ENCODE measurements at regions not wholly inside any gene's neighbourhood (a gene's known extent, or its start where the extent isn't known, plus 50 kb on each side); places are given as distances from the start of the nearest gene placed in this dataset.
"Not testable (repeated sequence)": the region's sequence is repeated elsewhere in the genome, so short reads cannot be mapped to it uniquely, and the experiment has no call there.

DNA sequence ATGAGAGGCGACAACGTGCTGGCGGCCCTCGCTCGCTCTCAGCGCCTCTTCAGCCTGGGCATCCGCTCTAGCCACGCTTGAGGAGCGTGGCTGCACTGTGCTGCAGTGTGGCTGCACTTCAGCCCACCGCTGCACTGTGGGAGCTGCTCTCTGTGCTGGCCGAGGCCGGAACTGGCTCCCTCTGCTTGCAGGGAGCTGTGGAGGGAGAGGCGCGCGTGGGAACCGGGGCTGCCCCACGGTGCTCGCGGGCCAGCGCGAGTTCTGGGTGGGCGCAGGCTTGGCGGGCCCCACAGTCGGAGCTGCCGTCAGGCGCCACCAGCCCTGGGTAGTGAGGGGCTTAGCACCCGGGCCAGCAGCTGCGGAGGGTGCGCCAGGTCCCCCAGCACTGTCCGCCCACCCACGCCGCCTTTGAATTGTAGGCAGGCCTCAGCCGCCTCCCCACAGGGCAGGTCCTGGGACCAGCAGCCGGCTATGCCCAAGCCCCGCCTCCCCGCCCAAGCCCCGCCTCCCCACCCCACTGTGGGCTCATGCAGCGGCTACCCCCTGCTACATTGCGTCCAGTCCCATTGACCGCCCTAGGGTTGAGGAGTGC is 974.2 kb downstream of the FSCB start:
- DNase-seq: no peak

DNA sequence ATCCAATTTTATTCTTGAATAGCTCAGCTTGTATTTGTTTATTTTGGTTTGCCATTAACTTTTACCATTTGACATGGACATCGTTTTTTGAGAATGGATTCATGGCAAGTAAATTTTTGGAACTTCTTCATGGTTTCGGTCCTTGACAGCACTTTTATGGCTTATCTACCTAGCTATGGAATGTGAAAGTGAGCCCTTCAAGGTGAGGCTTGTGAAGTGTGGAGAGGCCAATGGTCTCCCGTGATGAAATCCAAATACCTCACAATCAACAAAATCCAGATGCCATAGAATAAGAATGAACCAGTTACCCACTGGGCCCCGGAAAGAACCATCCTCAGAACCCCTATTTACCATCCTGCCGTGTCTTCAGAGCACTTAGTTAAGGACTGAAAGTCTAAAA is 978.8 kb downstream of the FSCB start:
- DNase-seq: no peak

DNA sequence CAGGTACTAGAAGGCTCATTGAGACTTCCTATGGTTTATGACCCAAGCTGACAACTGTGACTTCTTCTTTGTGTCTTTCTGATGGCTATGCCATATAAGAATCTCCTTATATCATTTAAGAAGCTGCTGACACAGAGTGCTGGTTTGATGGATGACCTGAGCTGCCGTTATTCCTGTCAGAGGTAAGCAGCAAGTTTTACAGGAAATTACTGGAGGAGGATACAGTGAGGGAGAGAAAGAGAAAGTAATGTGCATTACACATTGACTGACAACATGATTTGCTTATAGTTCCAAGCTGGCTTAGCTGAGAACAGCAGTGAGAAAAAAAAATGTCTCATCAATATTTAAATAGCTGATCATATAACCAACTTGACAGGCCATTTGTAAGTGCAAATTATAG is 981.4 kb downstream of the FSCB start:
- no peak for DNase-seq

DNA sequence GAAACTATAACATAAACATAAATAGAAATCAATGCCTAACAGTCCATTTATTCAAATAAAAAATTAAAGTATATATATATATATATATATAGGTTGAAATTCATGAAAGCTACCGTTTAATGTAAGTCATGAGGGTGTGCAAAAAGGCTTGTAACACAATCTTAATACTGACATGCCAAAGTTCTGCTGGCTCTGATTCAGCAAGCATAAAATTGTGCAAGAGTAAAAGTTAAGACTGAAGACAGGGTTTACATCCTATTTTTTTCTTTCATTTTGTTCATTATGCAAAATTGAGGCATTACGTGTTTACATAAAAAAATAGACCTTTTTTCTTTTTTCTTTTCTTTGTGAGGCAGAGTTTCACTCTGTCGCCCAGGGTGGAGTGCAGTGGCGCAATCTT is 984.2 kb downstream of the FSCB start:
- DNase-seq: no peak

DNA sequence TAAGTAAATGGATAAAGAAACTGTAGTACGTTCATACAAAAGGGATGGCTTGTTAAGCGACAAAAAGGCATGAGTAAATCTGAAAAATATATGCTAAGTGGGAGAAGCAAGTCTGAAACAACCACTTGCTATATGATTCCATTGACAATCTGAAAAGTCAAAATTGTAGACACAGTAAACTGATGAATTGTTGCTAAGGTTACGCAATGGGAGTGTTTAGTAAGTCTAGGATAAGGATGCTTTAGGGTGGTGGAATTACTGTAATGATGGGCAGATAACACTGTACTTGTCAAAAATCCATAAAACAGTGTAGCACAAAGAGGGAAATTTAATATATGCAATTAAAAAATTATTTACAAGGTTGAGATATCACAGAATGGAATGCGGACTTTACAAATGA is 984.9 kb downstream of the FSCB start:
- no peak for DNase-seq

DNA sequence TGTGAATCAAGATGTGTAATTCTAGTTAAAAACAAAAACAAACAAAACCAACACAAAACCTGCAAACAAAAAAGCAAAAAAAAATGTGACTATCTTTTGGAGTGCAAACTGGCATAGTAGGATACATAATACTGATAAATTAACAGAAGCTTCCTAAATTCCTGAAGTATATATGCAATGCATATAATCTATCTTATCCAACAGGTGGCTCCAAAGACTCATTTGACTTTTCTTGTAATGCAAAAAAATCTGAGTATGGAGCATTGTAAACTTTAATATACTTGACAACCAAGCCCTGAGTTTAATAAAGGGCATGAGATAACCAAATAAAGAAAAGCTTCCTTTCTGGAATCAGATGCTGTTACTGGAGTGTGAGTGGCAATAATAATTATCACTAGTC is 1003.6 kb downstream of the FSCB start:
- no peak for DNase-seq

DNA sequence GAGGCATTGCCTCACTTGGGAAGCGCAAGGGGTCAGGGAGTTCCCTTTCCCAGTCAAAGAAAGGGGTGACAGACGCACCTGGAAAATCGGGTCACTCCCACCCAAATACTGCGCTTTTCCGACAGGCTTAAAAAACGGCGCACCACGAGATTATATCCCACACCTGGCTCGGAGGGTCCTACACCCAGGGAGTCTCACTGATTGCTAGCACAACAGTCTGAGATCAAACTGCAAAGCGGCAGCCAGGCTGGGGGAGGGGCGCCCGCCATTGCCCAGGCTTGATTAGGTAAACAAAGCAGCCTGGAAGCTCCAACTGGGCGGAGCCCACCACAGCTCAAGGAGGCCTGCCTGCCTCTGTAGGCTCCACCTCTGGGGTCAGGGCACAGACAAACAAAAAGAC is 1014.7 kb downstream of the FSCB start:
- not testable (repeated sequence) for DNase-seq

DNA sequence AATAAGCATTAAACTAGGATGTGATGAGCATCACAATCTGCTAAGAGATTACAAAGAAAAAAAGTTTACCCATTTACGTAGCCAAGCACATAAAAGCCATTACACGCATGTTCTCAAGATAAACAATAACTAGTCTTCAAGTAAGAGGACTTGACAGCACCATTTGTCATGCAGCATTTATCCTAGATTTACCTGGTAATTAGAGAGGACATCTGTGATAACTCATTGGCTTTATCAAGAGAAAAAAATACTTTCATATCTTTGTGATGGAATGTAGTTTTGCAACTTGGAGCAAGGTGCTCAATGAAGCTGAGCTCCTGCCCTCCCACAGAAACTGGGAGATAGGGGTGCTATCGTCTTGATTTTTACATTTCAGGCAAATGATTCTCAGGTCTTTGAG is 1023.7 kb downstream of the FSCB start:
- DNase-seq: no peak

DNA sequence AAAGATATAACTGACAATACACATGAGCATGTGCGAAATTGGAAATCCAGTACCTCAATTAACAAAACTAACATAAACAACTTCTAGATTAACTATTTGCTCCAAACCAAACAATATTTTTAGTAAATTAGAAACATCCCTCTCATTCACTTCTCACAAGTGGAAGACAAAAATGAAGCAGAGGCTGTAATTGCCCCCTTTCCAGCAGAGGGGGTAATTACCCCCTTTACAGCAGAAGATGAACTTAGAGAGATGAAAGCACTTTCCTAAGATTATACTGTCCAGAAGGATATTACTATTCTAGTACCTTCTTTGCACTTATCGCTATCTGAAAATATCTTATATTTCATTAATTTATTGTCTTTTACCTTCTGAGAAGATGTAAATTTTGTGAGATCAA is 1025.2 kb downstream of the FSCB start:
- no peak for DNase-seq

DNA sequence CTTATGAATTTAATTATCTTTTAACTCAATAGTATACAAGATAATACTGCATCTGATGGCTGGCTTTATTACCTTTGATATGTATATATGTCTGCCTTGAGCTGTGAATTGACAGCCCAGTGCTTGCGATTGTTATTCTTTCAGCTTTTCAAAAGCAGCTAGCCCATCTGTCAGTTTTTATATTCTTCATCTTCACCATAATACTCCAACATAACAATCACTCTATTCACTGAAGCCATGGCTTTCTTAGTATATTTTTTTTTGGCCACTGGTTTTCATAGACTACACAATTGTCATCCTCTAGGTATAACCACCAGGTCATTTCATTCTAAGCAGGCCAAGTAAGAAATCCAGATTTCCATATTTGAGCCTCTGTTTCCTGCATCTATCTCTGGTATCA is 1026.1 kb downstream of the FSCB start:
- DNase-seq: no peak

DNA sequence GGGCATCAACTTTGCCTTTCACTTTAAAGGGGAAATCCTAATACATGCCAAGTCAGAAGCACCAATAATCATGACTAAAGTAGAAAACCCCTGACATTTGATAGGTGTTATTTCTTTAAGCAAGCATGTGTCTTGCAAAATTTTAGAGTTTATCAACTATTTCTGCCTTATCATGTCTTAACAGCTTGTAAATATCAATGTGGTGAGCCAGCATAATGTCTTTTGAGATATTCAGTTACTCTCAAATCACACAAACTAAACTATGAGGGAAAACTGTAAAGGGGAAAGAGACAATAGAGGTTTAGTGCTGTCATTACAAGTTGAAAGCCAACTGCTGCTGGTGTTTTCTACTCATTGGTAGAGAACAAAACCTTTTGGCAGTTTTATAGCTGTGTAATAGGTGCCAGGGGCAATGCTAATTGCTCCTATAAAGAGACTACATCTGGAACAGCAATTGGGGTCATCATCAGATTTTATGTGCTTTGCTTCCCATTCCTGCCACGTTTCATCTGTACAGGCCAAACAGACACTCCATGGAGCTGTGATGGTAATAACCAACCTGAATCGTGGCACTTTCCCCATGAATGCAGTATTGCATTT is 1027.4 kb downstream of the FSCB start:
- no peak for DNase-seq

DNA sequence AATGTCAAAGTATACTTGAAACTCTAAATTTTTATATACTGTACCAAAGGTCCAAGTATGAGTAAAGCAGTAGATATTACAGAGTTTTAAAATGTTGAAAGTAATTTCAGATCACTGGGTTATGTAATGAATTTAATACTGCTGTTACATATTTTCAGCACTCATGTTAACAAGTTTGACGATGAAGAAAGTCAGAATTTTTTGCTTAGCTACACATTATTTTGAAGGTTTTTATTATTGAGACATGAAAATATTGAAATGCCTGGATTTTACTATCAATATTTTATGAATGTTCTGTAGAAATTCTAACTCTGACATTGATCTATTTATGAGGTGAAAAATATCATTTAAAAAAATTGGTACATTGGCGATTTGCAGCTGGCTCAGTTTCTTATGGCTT is 1030.3 kb downstream of the FSCB start:
- no peak for DNase-seq

DNA sequence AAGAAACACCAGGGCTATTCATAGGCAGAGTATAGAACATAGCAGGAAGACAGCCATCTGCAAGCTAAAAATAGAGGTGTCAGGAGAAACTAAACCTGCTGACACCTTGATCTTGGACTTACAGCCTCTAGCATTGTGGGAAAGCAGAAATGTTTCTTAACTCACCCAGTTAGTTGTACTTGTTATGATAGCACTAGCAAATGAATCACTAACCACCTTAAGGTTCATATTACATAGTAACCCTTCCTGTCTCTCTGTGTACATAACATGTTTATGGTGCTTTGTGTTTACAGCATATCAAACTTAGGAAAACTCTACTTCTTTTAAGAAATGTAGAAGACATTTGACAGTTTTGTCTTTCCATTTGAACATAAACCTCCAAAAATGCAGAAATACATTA is 1031.3 kb downstream of the FSCB start:
- no peak for DNase-seq

DNA sequence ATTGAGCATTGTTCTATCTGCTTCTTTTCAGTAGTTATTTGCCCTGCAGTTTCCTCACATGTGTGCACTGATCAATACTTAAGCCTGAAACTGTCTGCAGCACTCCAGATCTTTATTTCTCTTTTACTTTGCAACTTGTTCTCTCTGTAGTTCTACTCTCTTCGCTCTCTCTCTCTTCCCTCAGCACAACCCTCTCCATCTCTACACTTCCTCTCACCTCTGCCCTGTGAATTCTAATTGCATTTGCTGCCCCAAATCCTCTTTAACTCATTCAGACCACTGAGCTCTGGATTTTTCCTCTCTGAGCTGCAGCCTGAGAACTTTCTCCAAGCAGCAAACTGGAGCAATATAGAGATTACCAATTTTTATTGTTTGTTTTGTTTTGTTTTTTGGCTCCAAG is 1035.5 kb downstream of the FSCB start:
- no peak for DNase-seq

DNA sequence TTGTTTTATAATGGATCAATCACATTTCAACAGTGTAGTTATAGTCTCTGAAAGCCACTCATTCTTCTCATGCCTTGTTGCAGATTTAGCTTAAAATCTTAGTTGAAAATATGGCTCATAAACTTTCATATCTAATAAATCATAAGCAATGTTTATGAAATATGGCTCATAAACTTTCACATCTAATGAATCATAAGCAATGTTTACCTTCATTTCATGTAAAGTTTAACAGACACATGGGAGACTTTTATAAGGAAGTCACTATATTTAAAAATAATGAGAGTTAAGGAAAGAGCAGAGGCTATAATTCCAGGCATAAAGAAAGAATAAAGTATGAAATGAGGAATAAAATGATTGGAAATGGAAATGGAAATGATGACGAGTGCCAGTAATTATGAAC is 1042.1 kb downstream of the FSCB start:
- DNase-seq: no peak

DNA sequence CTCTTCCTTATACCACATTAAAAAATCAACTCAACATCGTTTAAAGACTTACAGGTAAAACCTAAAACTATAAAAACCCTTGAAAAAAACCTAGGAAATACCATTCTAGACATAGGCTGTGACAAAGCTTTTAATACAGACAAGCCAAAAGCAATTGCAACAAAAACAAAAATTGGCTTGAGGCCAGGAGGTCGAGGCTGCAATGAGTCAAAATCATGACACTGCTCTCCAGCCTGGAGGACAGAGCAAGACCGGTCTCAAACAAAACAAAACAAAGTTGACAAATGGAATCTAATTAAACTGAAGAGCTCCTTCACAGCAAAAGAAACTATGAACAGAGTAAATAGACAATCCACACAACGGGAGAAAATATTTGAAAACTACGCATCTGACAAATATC is 1057.8 kb downstream of the FSCB start:
- DNase-seq: no peak

DNA sequence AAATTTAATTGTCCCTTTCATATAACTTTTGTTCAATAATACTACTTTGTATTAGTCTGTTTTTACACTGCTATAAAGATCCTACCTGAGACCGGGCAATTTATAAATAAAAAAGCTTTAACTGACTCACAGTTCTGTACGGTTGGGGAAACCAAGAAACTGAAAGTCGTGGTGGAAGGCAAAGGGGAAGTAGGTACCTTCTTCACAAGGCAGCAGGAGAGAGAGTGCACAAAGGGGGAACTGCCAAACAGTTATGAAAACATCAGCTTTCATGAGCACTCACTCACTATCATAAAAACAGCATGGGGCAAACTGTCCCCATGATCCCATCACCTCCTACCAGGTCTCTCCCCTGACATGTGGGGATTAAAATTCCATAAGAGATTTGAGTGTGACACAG is 1069.0 kb downstream of the FSCB start:
- peak in 1 of 3 donors; percentile 3 for DNase-seq

DNA sequence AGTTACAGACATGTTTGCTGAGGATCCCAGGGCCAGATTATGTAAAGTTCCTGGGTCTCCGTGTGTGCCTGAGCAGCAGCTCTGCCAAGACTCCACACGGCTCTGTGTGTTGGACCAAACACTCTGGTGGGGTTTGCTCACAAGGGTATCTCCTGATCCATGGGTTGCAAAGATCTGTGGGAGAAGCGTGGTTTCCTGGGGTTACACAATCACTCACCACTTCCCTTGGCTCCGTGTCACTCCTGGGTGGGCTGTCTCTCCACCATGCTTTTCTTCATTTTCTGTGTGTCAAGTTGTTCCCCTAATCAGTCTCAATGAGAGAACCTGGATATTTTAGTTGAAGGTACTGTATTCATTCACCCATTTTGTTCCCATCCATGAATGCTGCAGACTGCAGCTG is 1088.8 kb downstream of the FSCB start:
- peak; percentile 12 to 22 (median 16) for DNase-seq

DNA sequence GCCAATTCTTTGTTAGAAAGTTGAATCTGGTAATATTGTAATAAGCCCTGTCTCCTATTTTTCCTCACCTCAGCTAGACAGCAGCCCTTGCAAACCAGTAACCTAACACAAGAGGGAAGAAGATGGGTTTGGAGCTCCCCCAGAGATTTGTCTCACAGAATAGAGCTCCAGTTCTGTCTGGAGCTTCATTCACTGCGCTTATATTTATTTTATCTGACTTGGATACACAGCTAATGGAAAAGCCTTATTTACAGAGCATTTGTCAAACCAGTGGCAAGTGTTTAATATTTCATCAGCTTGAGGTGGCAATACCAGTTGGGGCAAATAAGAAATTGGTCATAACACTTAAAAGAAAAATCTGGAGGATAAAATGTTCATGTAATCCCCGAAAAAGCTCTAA is 1094.0 kb downstream of the FSCB start:
- no peak for DNase-seq

DNA sequence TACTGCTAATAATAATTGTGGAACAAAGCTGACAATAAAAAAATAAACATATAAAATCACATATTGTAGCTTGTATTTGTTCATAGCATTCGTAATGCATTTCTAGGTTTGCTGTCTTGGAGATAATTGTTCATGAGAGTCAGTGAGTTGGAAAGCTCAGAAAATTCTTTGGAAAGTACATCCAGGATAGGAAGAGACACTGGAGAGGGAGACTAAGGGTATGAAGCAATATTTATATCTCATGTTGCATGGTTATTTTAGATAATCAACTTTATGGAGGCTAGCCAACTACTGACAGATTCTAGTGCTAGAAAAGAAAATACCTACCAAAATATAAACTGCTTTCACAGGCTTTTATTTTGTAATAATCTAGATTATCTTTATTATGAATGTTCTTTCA is 1095.2 kb downstream of the FSCB start:
- DNase-seq: no peak

DNA sequence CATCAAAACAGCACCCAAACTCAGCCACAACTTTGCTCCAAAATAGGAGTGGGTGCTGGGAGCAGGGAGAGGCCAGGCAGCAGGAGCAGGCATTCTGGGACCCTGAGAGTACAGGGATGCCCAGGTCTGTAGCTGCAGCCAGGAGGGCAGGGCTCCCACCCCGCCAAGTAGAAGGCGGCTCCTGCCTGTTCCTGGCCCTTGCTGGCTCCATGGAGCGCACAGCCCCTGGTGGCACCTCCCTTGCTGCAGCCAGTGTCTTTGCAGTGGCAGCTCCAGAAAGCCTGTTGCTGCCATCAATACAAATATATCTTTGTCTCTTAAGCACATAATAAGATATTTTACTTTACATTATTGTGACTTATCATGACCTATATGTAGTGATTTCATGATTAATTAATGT is 1096.5 kb downstream of the FSCB start:
- no peak for DNase-seq

DNA sequence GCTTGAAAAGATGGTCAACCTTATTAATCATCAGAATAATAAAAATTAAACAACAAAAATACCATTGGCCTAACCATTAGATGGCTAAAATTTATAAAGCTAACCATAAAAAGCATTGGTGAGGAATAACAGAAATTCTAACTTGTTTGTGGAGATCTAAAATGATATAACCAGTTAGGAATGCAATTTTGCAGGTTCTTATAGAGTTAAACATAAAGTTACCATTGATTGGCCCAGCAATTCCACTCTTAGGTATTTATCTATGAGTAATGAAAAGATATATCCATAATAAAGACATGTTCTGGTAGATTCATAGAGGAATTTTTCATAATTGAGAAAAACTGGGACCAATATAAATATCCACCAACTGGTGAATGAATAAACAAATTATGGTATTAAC is 1098.6 kb downstream of the FSCB start:
- no peak for DNase-seq

DNA sequence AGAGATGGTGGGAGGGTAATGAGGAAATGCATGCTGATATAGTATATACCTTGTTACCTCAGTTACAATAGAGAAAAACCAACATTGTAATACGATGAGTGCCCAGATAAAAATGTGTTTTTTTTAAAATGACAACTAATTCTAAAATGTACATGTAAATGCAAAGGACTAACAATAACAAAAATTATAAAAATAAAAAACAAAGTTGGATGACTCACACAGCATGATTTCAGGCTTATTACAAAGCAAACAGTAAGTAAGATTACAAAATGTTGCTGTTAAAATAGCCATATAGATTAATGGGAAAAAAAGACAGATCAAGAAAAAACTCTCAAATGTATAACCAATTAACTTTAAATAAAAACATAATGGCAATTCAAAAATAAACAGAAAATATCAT is 1099.4 kb downstream of the FSCB start:
- DNase-seq: no peak

DNA sequence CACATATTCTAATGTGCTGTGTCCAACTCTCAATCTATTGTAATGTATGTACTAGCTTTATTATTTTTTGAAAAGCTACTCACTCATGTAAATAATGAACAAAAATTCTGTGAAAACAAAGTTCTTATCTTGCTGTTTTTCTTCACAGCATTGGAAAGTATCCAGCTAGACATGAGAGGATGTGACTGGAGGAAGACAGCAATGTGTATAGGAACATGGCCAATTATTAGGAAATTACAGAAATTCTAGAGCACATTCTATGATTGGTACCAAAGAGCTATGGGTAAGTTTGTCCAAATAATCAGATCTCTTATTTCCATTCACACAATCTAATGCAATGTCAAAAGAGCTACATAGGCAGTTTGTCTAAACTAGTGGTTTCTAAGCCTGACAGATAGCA is 1100.2 kb downstream of the FSCB start:
- no peak for DNase-seq

DNA sequence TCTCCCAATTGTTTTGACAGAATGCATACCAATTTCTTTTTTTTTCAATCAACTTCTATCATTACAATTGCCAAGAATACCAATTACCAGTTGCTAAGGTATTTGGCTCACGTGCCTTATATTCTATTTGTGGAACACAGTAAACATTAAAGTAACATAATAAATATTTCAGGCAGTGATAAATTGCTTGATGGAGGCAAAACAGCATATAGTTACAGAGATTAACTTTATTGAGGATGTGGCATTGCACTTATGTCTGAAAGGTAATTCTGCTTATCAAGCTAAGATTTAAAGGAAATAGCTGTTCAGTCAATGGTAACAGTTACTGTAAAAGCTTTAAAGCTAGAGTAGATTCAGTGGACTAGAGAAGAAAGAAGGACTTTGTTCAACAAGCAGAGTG is 1107.8 kb downstream of the FSCB start:
- no peak for DNase-seq

DNA sequence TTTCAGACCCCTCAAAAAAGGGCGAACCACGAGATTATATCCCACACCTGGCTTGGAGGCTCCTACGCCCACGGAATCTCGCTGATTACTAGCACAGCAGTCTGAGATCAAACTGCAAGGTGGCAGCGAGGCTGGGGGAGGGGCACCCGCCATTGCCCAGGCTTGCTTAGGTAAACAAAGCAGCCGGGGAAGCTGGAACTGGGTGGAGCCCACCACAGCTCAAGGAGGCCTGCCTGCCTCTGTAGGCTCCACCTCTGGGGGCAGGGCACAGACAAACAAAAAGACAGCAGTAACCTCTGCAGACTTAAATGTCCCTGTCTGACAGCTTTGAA is 1136.6 kb downstream of the FSCB start:
- DNase-seq: not testable (repeated sequence)

Measured in suppressor macrophage treated with lipopolysaccharide for 1 hour (primary cell).